OCI-LY7 (cell line): ENCODE measurements at regions not wholly inside any gene's neighbourhood (a gene's known extent, or its start where the extent isn't known, plus 50 kb on each side); places are given as distances from the start of the nearest gene placed in this dataset.

Source experiments
- EZH2phosphoT487 ChIP-seq: fragments of 200-600 bp; sonication (generic); IDR thresholded peaks from 2 replicates; pipeline ENCODE4 v1.6.1; 2018; ENCODE audit warnings: low read depth, borderline replicate concordance, mild to moderate bottlenecking, mixed run types, antibody characterized with exemption, low read length, moderate library complexity, mixed read lengths
- TF ChIP-seq, protein P1 (sequence below): fragments of 200-600 bp; sonication (generic); conservative IDR thresholded peaks from 2 replicates; pipeline ENCODE4 v1.5.1; 2014; ENCODE audit warnings: mild to moderate bottlenecking, antibody characterized with exemption, low read length, moderate library complexity, mixed read lengths

DNA sequence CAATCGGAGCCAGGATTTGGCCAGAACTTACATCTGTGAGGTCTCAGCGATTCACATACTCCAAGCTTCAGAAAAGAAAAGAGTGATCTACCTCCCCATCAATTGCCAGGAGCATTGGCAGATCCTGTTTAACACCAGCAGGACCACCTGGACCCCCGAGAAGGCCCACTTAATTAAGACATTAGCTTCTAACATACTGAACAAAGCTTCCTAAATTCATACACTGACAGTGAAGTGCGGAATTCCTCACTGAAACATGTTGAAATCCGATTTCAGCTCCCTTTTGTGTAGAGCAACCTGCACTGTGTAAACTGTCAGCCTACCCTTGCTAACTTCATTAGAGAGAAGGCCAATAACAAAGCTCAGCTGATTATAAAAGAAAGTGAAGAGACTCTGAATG is 274.0 kb downstream of the NOVA1 start:
- TF ChIP-seq, protein P1, sequence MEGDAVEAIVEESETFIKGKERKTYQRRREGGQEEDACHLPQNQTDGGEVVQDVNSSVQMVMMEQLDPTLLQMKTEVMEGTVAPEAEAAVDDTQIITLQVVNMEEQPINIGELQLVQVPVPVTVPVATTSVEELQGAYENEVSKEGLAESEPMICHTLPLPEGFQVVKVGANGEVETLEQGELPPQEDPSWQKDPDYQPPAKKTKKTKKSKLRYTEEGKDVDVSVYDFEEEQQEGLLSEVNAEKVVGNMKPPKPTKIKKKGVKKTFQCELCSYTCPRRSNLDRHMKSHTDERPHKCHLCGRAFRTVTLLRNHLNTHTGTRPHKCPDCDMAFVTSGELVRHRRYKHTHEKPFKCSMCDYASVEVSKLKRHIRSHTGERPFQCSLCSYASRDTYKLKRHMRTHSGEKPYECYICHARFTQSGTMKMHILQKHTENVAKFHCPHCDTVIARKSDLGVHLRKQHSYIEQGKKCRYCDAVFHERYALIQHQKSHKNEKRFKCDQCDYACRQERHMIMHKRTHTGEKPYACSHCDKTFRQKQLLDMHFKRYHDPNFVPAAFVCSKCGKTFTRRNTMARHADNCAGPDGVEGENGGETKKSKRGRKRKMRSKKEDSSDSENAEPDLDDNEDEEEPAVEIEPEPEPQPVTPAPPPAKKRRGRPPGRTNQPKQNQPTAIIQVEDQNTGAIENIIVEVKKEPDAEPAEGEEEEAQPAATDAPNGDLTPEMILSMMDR = no peak
- no peak for TF ChIP-seq EZH2phosphoT487
